ENCODE measurements at regions not wholly inside any gene's neighbourhood (a gene's known extent, or its start where the extent isn't known, plus 50 kb on each side); places are given as distances from the start of the nearest gene placed in this dataset.

DNA sequence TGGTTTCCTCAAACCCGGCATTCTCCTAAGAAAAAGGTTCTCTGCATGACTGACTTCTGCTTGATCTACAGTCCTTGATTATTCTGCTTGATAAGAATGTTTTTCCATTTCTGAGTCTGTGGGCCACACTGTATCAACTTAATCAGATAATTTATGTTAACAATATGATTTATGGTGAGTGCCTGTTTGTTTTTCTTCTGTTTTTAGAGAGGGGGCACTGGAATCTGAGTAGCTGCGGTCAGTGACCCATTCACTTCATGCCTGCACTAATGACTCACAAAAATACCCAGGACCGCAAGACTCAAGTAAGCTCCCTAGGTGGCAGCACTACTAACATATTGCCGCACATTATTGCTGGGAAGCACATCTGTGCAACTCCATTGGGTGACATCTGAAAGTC, 542.3 kb upstream of the ATXN8OS start:
- intact Hi-C loops (cut with micrococcal nuclease): no loop called here
- no peaks in the 10 kb centered on the region for H3K36me3 Mint-ChIP-seq
- no peaks in the 10 kb centered on the region for H3K4me1 Mint-ChIP-seq
- H3K4me1 ChIP-seq (ENCODE audit: control insufficient read depth, insufficient read depth, low read length): no peaks in the 10 kb centered on the region
- peaks cover 6 to 21% of the 10 kb centered on the region in 2 donors for H3K9me3 Mint-ChIP-seq
- WGBS (ENCODE audit: insufficient coverage): 80% methylated on average over 4 of the region's 4 CpGs
- no peak overlapping the region for H3K4me3 ChIP-seq (ENCODE audit: low read length)
- peaks cover 6% of the 10 kb centered on the region for H3K9me3 ChIP-seq (ENCODE audit: control insufficient read depth, insufficient read depth, low read length)
- H3K27ac Mint-ChIP-seq: no peak overlapping the region
- TF ChIP-seq, protein P1, sequence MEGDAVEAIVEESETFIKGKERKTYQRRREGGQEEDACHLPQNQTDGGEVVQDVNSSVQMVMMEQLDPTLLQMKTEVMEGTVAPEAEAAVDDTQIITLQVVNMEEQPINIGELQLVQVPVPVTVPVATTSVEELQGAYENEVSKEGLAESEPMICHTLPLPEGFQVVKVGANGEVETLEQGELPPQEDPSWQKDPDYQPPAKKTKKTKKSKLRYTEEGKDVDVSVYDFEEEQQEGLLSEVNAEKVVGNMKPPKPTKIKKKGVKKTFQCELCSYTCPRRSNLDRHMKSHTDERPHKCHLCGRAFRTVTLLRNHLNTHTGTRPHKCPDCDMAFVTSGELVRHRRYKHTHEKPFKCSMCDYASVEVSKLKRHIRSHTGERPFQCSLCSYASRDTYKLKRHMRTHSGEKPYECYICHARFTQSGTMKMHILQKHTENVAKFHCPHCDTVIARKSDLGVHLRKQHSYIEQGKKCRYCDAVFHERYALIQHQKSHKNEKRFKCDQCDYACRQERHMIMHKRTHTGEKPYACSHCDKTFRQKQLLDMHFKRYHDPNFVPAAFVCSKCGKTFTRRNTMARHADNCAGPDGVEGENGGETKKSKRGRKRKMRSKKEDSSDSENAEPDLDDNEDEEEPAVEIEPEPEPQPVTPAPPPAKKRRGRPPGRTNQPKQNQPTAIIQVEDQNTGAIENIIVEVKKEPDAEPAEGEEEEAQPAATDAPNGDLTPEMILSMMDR (IDR thresholded peaks at IDR 0.05): no peak
- H3K27me3 Mint-ChIP-seq (ENCODE audit: low read depth in 2 of 2): no peaks in the 10 kb centered on the region
- H3K4me3 Mint-ChIP-seq: no peak overlapping the region
- no peaks in the 10 kb centered on the region for H3K36me3 ChIP-seq (ENCODE audit: control insufficient read depth, insufficient read depth, low read length)
- ATAC-seq (no peak), DNase-seq (no peak)
- no peak overlapping the region for H3K27ac ChIP-seq (ENCODE audit: low read length)
- no peaks in the 10 kb centered on the region for H3K27me3 ChIP-seq (ENCODE audit: control insufficient read depth, insufficient read depth, low read length)

DNA sequence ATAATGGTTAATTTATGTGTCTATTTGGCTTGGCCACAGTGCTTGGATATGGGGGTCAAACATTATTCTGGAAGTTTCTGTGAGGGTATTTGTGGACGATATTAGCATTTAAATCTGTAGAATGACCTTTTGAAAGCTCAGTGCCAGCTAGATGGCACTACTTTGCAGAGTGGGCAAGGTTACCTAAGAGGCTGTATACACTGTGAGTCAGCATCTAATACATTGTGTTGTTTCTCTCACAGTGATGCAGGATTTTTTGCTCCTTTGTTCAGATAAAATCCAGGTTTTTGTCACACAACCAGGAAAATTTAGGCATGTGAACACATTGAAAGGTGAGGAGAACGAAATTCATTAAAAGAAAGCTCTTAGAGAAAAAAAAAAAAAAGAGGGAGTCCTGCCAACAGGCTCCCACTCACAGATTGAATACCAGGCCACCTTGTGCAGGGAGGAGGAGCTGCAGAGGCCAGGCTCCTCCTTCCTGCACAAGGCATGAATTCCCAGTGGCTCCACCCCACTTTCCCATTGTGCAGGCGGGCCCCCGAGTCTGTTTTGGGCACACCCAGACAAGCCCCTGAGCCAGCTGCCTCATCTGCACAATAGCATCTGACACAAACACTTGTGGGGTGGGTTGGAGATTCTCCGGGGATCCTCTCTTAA, 551.0 kb upstream of the ATXN8OS start:
- no peak overlapping the region for H3K27ac ChIP-seq (ENCODE audit: low read length)
- H3K4me1 ChIP-seq (ENCODE audit: control insufficient read depth, insufficient read depth, low read length): no peaks in the 10 kb centered on the region
- H3K36me3 ChIP-seq (ENCODE audit: control insufficient read depth, insufficient read depth, low read length): no peaks in the 10 kb centered on the region
- H3K9me3 ChIP-seq (ENCODE audit: control insufficient read depth, insufficient read depth, low read length): peaks cover 3% of the 10 kb centered on the region
- no peaks in the 10 kb centered on the region for H3K4me1 Mint-ChIP-seq
- TF ChIP-seq, protein P1 (IDR thresholded peaks at IDR 0.05): no peak
- no peaks in the 10 kb centered on the region for H3K27me3 Mint-ChIP-seq (ENCODE audit: low read depth in 2 of 2)
- WGBS (ENCODE audit: insufficient coverage): 54% methylated on average over 2 of the region's 5 CpGs
- DNase-seq (no peak), ATAC-seq (no peak)
- intact Hi-C loops (cut with micrococcal nuclease): no loop called here
- no peaks in the 10 kb centered on the region for H3K36me3 Mint-ChIP-seq
- H3K27ac Mint-ChIP-seq: no peak overlapping the region
- H3K27me3 ChIP-seq (ENCODE audit: control insufficient read depth, insufficient read depth, low read length): no peaks in the 10 kb centered on the region
- no peak overlapping the region for H3K4me3 Mint-ChIP-seq
- H3K4me3 ChIP-seq (ENCODE audit: low read length): no peak overlapping the region
- H3K9me3 Mint-ChIP-seq: peaks cover 5 to 8% of the 10 kb centered on the region in 2 donors

DNA sequence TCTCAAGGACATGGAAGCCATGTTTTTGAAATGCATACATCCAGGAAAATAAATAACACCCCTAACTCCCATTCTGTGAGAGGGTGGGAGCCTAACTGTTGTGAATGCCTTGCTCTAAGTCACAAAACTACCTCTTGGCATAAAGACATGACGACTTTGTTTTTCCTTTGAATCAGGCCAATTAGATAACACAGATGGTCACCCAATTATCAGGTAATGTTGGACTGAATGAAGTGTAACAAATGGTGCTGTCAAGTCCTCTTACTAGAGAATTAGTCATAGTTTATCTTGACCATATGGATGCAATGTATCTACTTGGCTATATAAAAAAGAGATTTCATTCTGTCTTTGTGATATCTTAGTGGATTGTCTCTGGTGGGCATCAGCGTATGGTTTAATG, 553.6 kb upstream of the ATXN8OS start:
- Mint-ChIP-seq H3K4me1 (no peaks in the 10 kb centered on the region), H3K27ac (no peak overlapping the region), H3K9me3 (peaks cover 0 to 9% of the 10 kb centered on the region in 2 donors), H3K4me3 (no peak overlapping the region), H3K27me3 (ENCODE audit: low read depth in 2 of 2) (no peaks in the 10 kb centered on the region), H3K36me3 (no peaks in the 10 kb centered on the region)
- H3K27me3 ChIP-seq (ENCODE audit: control insufficient read depth, insufficient read depth, low read length): no peaks in the 10 kb centered on the region
- H3K27ac ChIP-seq (ENCODE audit: low read length): no peak overlapping the region
- TF ChIP-seq, protein P1 (IDR thresholded peaks at IDR 0.05): no peak
- intact Hi-C loops (cut with micrococcal nuclease): no loop called here
- no peak for DNase-seq
- no peaks in the 10 kb centered on the region for H3K4me1 ChIP-seq (ENCODE audit: control insufficient read depth, insufficient read depth, low read length)
- no peak overlapping the region for H3K4me3 ChIP-seq (ENCODE audit: low read length)
- H3K9me3 ChIP-seq (ENCODE audit: control insufficient read depth, insufficient read depth, low read length): peaks cover 3% of the 10 kb centered on the region
- WGBS (ENCODE audit: insufficient coverage): 71% methylated on average over 1 of the region's 2 CpGs
- H3K36me3 ChIP-seq (ENCODE audit: control insufficient read depth, insufficient read depth, low read length): no peaks in the 10 kb centered on the region
- no peak for ATAC-seq

DNA sequence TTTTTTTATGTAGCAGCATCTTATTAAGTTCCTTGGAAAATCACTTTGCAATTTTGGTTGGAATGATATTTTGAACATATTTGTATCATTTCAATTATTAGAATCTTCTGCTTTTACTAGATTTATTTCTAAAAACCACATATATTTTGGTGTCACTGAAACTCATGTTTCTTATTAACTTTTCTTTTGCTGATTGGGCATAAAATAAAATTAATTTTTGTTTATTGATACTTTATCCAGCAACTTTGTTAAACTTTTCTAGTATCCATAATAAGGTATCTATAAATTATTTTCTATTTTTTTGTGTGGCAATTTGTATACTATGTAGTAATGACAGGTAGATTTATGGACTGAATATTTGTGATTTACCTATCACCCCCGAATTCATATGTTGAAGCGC, 556.4 kb upstream of the ATXN8OS start:
- Mint-ChIP-seq H3K27me3 (ENCODE audit: low read depth in 2 of 2) (no peaks in the 10 kb centered on the region), H3K27ac (no peak overlapping the region), H3K36me3 (no peaks in the 10 kb centered on the region), H3K9me3 (peaks cover 0 to 7% of the 10 kb centered on the region in 2 donors), H3K4me1 (no peaks in the 10 kb centered on the region), H3K4me3 (no peak overlapping the region)
- H3K9me3 ChIP-seq (ENCODE audit: control insufficient read depth, insufficient read depth, low read length): no peaks in the 10 kb centered on the region
- intact Hi-C loops (cut with micrococcal nuclease): no loop called here
- TF ChIP-seq, protein P1 (IDR thresholded peaks at IDR 0.05): no peak
- no peak overlapping the region for H3K4me3 ChIP-seq (ENCODE audit: low read length)
- no peak overlapping the region for H3K27ac ChIP-seq (ENCODE audit: low read length)
- H3K4me1 ChIP-seq (ENCODE audit: control insufficient read depth, insufficient read depth, low read length): no peaks in the 10 kb centered on the region
- no peaks in the 10 kb centered on the region for H3K36me3 ChIP-seq (ENCODE audit: control insufficient read depth, insufficient read depth, low read length)
- H3K27me3 ChIP-seq (ENCODE audit: control insufficient read depth, insufficient read depth, low read length): no peaks in the 10 kb centered on the region
- ATAC-seq (no peak), DNase-seq (no peak)
- 100% methylated on average over 2 of the region's 2 CpGs for WGBS (ENCODE audit: insufficient coverage)

Measured in natural killer cell (primary cell).